Head of caudate nucleus (tissue), 42 donors: ENCODE measurements at regions not wholly inside any gene's neighbourhood (a gene's known extent, or its start where the extent isn't known, plus 50 kb on each side); places are given as distances from the start of the nearest gene placed in this dataset.

Experiments
- DNase-seq, 42 donors: peaks; one replicate each; pipeline versions ENCODE4 v3.0.0 to v3.0.0-alpha.2; 2020 to 2021; ENCODE audit warnings: mixed read lengths in 7 of 42
- intact Hi-C: fragments of 100-400 bp; cut with DNase I; formaldehyde crosslinking; loops from one replicate; pipeline ENCODE4 v1.15.0; 2022

GRCh38 chr18:7394050-7394659 lies 163.3 kb downstream of the LRRC30 start:
- no peak for DNase-seq
- intact Hi-C loops = no loop called here

GRCh38 chr18:7395566-7395965 lies 164.7 kb downstream of the LRRC30 start:
- DNase-seq = no peak
- intact Hi-C loops = no loop called here

- no peak for DNase-seq
- intact Hi-C loops = no loop called here
Measured at GRCh38 chr18:7413906-7414305, 153.2 kb upstream of the PTPRM start.

- intact Hi-C loops = no loop called here
- DNase-seq = no peak
Measured at GRCh38 chr18:7414459-7414858, 152.7 kb upstream of the PTPRM start.

- no peak for DNase-seq
- intact Hi-C loops = no loop called here
Measured at GRCh38 chr18:7415081-7415894, 151.8 kb upstream of the PTPRM start.

- DNase-seq = no peak
- intact Hi-C loops = no loop called here
Measured at GRCh38 chr18:7417727-7418126, 149.4 kb upstream of the PTPRM start.

GRCh38 chr18:7429831-7430230 lies 137.3 kb upstream of the PTPRM start:
- no peak for DNase-seq
- intact Hi-C loops = no loop called here

GRCh38 chr18:7436166-7436565 lies 130.9 kb upstream of the PTPRM start:
- intact Hi-C loops = no loop called here
- no peak for DNase-seq

GRCh38 chr18:7437870-7438269 lies 129.2 kb upstream of the PTPRM start:
- DNase-seq = no peak
- intact Hi-C loops = no loop called here

GRCh38 chr18:7438646-7439045 lies 128.5 kb upstream of the PTPRM start:
- intact Hi-C loops = no loop called here

GRCh38 chr18:7447318-7448028 lies 119.6 kb upstream of the PTPRM start:
- no peak for DNase-seq
- intact Hi-C loops = no loop called here

More at GRCh38 chr18:7438646-7439045, 128.5 kb upstream of the PTPRM start:
- DNase-seq = no peak

GRCh38 chr18:7452331-7452730 lies 114.8 kb upstream of the PTPRM start:
- peak in 39 of 42 donors; percentile 12 to 76 (median 44) for DNase-seq
- intact Hi-C loops = no loop called here

GRCh38 chr18:7454429-7454828 lies 112.7 kb upstream of the PTPRM start:
- no peak for DNase-seq
- intact Hi-C loops = no loop called here

- intact Hi-C loops = no loop called here
Measured at GRCh38 chr18:7456376-7456775, 110.7 kb upstream of the PTPRM start.

GRCh38 chr18:7457262-7457661 lies 109.9 kb upstream of the PTPRM start:
- intact Hi-C loops = no loop called here
- DNase-seq = no peak

More at GRCh38 chr18:7456376-7456775, 110.7 kb upstream of the PTPRM start:
- no peak for DNase-seq

GRCh38 chr18:7458884-7459283 lies 108.2 kb upstream of the PTPRM start:
- intact Hi-C loops = no loop called here
- DNase-seq = peak in 9 of 42 donors; percentile 6 to 53 (median 24)

GRCh38 chr18:7459851-7460770 lies 107.0 kb upstream of the PTPRM start:
- DNase-seq = peak in 41 of 42 donors; percentile 28 to 85 (median 58)
- intact Hi-C loops = no loop called here

GRCh38 chr18:7464245-7464966 lies 102.7 kb upstream of the PTPRM start:
- no peak for DNase-seq

More at GRCh38 chr18:7464245-7464966, 102.7 kb upstream of the PTPRM start:
- intact Hi-C loops = no loop called here
